Astrocyte of the cerebellum (primary cell): ENCODE measurements at regions not wholly inside any gene's neighbourhood (a gene's known extent, or its start where the extent isn't known, plus 50 kb on each side); places are given as distances from the start of the nearest gene placed in this dataset.

ENCODE experiments used
- DNase-seq: peaks from one replicate; pipeline ENCODE4 v3.0.0-alpha.2; 2011; ENCODE audit warnings: low read depth
- H3K4me3 ChIP-seq: 2 replicates; pipeline ENCODE4 v1.5.1; 2011; ENCODE audit warnings: mild to moderate bottlenecking, low read depth, low read length, moderate library complexity
- in situ Hi-C: cut with HindIII; loops from 2 replicates; pipeline ENCODE4 v1.10.0; 2017; ENCODE audit warnings: low sequenced_read_pairs
- TF ChIP-seq, protein P1 (sequence below): IDR thresholded peaks from 2 replicates; pipeline ENCODE4 v1.5.1; 2012; ENCODE audit warnings: low read length, low read depth, moderate library complexity, mild to moderate bottlenecking; ENCODE audit errors: missing control alignments

DNA sequence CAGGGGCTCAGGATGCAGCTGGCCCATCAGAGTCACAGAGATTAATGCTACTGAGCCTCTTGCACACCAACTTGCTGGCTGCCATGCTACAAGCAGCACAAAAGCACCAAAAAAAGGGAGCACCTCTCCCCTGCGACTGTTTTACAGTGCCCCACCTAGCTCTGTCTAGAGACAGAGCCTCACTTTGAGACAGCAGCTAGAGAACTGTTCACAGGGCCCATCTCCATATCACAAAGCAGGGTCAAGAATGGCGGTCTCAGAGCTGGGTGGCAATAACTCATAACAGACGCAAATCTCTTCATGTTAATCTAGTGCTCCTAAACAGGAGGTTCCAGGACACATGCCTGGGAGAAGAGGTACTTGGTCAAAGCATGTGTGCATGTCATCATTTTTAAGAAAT, 953.0 kb downstream of the DCDC2C start:
- in situ Hi-C loops = no loop called here
- no peak for DNase-seq
- TF ChIP-seq, protein P1, sequence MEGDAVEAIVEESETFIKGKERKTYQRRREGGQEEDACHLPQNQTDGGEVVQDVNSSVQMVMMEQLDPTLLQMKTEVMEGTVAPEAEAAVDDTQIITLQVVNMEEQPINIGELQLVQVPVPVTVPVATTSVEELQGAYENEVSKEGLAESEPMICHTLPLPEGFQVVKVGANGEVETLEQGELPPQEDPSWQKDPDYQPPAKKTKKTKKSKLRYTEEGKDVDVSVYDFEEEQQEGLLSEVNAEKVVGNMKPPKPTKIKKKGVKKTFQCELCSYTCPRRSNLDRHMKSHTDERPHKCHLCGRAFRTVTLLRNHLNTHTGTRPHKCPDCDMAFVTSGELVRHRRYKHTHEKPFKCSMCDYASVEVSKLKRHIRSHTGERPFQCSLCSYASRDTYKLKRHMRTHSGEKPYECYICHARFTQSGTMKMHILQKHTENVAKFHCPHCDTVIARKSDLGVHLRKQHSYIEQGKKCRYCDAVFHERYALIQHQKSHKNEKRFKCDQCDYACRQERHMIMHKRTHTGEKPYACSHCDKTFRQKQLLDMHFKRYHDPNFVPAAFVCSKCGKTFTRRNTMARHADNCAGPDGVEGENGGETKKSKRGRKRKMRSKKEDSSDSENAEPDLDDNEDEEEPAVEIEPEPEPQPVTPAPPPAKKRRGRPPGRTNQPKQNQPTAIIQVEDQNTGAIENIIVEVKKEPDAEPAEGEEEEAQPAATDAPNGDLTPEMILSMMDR = no peak
- H3K4me3 ChIP-seq = no peak overlapping the region

DNA sequence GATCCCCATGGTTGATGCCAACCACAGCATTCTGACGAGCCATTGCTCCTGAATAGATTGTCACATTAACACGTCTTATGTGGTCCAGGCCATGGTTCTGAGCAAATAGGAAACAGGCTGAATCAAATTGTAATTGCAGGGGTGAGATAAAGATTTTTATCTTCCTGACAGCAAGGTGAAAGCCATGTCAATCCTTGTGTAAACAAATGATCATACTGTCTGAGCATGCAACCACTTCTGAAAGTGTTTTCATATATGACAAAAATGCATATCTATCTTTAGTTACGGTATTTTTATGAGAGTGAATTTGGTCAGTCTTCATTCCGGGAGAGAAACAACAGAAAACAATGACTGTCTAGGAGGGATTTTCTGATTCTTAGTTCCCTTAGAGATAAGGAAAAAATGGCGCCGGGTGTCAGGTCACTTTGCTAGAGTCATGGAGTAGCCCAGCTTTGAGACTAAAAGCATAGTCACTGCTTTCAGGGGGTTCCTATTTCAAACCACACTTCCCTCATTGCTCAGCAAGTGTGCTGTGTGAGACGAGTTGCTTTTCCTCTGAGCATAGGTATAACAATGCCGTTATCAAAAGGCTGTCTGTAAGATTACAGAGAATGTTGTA, 958.9 kb downstream of the DCDC2C start:
- no peak for DNase-seq
- in situ Hi-C loops = no loop called here
- no peak overlapping the region for H3K4me3 ChIP-seq
- TF ChIP-seq, protein P1 = no peak

DNA sequence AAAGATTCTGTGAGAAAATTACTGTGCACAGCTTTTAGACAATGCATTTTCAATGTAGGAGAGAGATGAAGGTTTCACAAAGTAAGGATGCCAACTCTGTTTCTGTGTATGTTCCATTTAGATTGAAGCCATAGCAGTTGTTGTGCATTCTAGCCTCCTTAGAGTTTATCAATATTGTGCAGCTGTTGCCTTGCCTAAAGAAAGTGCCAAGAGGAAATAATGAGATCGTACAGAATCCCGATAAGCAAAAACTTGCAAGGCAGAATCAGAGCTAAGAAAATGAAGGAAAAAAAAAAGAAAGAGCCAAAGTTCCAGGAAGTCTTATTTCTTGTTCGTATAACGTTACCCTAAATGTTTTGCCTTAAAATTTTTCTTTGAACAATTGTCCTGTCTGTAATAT, 965.0 kb downstream of the DCDC2C start:
- in situ Hi-C loops = no loop called here
- no peak for DNase-seq
- H3K4me3 ChIP-seq = no peak overlapping the region
- TF ChIP-seq, protein P1 = no peak

DNA sequence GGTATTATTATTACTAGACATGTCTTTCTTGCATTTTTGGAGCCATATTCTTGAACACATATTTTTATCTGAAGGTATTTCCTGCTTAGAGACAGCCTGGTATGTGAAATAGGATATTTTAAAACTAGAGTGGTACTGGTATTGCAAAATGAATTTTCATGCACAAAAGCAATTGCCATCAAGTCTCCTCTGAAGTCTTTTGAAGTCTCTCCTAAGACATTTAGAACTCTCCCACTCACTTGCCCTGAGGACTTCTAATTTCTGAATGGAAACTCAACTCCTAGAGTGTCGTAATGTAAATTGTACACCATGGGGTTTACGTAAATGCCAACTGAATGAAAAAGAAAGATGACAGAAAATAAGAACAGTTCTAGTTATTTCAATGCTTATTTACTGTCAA, 967.0 kb downstream of the DCDC2C start:
- in situ Hi-C loops = no loop called here
- TF ChIP-seq, protein P1 = no peak
- DNase-seq = no peak
- no peak overlapping the region for H3K4me3 ChIP-seq

DNA sequence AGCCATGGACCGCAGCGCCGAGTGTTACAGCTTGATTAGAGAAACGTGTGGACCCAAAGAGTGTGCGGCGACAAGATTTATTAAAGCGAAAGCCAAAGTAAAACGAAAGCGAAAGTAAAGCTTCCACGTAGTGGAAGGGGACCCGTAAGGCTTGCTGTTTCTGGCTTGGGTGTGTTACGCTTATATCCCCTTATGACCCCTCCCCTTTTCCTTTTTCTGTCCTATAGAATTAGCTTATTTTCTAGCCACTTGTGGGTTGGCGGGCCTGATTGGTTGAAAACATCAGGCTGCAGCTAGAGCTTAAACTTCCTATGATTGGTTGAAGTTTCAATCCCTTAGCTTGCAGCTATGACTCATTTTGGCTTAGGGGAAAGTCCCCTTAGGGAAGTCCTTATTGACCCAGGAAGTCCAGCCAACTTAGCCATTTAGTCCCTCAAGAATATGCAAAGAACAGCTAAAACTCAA, 969.7 kb downstream of the DCDC2C start:
- in situ Hi-C loops = no loop called here
- no peak overlapping the region for H3K4me3 ChIP-seq

DNA sequence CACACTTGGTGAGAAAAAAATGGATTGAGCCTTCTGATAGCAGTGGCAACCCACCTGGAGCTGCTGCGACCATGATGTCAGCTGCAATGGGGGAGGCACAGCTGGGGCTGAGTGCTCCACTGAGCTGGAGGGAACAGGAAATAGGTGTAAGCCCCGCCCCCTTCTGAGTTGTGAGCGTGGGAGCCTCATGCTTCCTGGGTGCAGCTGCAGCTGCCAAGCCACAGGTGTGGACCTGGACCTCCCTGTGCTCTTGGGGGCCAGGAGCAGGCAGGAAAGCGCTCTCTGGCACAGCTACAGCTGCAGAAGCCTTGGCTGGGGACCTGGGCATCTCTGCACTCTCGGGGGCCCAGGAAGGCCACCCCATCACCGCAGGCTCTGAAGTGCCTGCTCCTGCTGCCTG, 970.6 kb downstream of the DCDC2C start:
- no peak overlapping the region for H3K4me3 ChIP-seq
- DNase-seq = no peak
- in situ Hi-C loops = no loop called here
- TF ChIP-seq, protein P1 = no peak

More for the DNA sequence above, 969.7 kb downstream of the DCDC2C start:
- DNase-seq = no peak
- TF ChIP-seq, protein P1 = no peak
